MCF 10A (cell line): ENCODE measurements at regions not wholly inside any gene's neighbourhood (a gene's known extent, or its start where the extent isn't known, plus 50 kb on each side); places are given as distances from the start of the nearest gene placed in this dataset.
A peak's percentile ranks its signal among the peaks of the same experiment; 100 is the strongest.

ENCODE experiments used
- BruUV-seq: library from RNA; stranded (reverse); fragments of 400-500 nt; replicated peaks from 2 replicates; lab custom pipeline; 2021; lab: Mats Ljungman, UMichigan
- CTCF ChIA-PET: fragments of 300-600 bp; sonication (Branson Sonifier 250); formaldehyde crosslinking; extraction: SDS; loops from one replicate; lab custom pipeline; 2021; ENCODE audit warnings: antibody characterized with exemption, inconsistent platforms; lab: Yijun Ruan, JAX
- POLR2A ChIA-PET: fragments of 300-600, 350-650 bp; sonication (Branson Sonifier 250); formaldehyde crosslinking; extraction: SDS; loops from one replicate; lab custom pipeline; 2020; ENCODE audit warnings: antibody characterized with exemption, inconsistent platforms; lab: Yijun Ruan, JAX
- DNase-seq: peaks from one replicate; pipeline ENCODE4 v3.0.0-alpha.2; 2018; ENCODE audit not compliant: unreplicated experiment
- H3K27ac Mint-ChIP-seq: one replicate; pipeline ENCODE4 v1.8.0; 2022; ENCODE audit warnings: mild to moderate bottlenecking, low read depth, mixed read lengths; ENCODE audit not compliant: unreplicated experiment
- H3K27me3 Mint-ChIP-seq: one replicate; pipeline ENCODE4 v1.8.0; 2022; ENCODE audit warnings: mixed read lengths; ENCODE audit not compliant: insufficient read depth, unreplicated experiment
- H3K36me3 Mint-ChIP-seq: one replicate; pipeline ENCODE4 v1.8.0; 2022; ENCODE audit warnings: mild to moderate bottlenecking, moderate library complexity, mixed read lengths; ENCODE audit not compliant: insufficient read depth, unreplicated experiment
- H3K4me1 Mint-ChIP-seq: one replicate; pipeline ENCODE4 v1.8.0; 2022; ENCODE audit warnings: mixed read lengths; ENCODE audit not compliant: insufficient read depth, unreplicated experiment
- H3K4me3 Mint-ChIP-seq: one replicate; pipeline ENCODE4 v1.8.0; 2022; ENCODE audit warnings: mild to moderate bottlenecking, moderate library complexity, mixed read lengths; ENCODE audit not compliant: unreplicated experiment
- H3K9me3 Mint-ChIP-seq: one replicate; pipeline ENCODE4 v1.8.0; 2022; ENCODE audit warnings: mixed read lengths; ENCODE audit not compliant: unreplicated experiment
- intact Hi-C: fragments of 100-400 bp; cut with micrococcal nuclease; formaldehyde crosslinking; loops from 2 replicates; pipeline ENCODE4 v1.14.1; 2022
- TF ChIP-seq, protein P1 (sequence below): fragments of 200-600 bp; IDR thresholded peaks from one replicate; pipeline ENCODE4 v1.8.0; 2022; ENCODE audit warnings: antibody characterized with exemption, mild to moderate bottlenecking; ENCODE audit not compliant: unreplicated experiment

DNA sequence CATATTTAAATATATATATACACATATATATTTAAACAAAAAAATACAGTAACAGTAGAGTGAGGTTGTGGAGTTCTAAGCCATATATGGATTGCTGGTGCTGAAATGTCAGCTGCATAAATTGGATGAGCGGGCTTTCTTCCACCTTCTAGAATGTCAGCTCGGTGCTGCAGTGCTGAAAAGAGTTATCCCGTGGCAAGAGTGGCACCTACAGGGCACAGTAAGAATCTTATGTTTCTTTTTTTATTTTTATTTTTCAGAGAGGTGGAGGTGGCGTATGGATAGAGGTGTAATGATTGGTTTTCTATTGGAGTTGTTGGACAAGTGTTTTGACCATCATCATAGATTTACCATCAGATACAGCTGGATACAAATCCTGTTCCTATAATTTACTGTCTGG is 86.2 kb upstream of the DYNC1I1 start:
- H3K9me3 Mint-ChIP-seq, result no peaks in the 10 kb centered on the region
- BruUV-seq, result no TSS peak
- no peak overlapping the region for H3K4me3 Mint-ChIP-seq
- ChIA-PET POLR2A (interaction anchor here (0.6 to 7.3 kb wide), 6 partner anchors 89 to 174 kb away, joined by 3 to 59 read pairs (median 23); partner anchors contain the start of gene PDK4), CTCF (interaction anchor here (0.6 to 8.6 kb wide), 42 partner anchors 8 to 1616 kb away, joined by 3 to 1114 read pairs (median 4); partner anchors contain the start of gene ASB4)
- peaks cover 6% of the 10 kb centered on the region for H3K36me3 Mint-ChIP-seq
- intact Hi-C loops, result loop anchor here (1.0 to 5.0 kb wide), 4 partner anchors 159 to 1389 kb away; no protein-coding TSS in a partner anchor
- peaks cover 14% of the 10 kb centered on the region for H3K4me1 Mint-ChIP-seq
- no peak overlapping the region for H3K27ac Mint-ChIP-seq
- TF ChIP-seq, protein P1, sequence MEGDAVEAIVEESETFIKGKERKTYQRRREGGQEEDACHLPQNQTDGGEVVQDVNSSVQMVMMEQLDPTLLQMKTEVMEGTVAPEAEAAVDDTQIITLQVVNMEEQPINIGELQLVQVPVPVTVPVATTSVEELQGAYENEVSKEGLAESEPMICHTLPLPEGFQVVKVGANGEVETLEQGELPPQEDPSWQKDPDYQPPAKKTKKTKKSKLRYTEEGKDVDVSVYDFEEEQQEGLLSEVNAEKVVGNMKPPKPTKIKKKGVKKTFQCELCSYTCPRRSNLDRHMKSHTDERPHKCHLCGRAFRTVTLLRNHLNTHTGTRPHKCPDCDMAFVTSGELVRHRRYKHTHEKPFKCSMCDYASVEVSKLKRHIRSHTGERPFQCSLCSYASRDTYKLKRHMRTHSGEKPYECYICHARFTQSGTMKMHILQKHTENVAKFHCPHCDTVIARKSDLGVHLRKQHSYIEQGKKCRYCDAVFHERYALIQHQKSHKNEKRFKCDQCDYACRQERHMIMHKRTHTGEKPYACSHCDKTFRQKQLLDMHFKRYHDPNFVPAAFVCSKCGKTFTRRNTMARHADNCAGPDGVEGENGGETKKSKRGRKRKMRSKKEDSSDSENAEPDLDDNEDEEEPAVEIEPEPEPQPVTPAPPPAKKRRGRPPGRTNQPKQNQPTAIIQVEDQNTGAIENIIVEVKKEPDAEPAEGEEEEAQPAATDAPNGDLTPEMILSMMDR, result peak; percentile 61
- H3K27me3 Mint-ChIP-seq, result no peaks in the 10 kb centered on the region
- DNase-seq, result peak; percentile 75

DNA sequence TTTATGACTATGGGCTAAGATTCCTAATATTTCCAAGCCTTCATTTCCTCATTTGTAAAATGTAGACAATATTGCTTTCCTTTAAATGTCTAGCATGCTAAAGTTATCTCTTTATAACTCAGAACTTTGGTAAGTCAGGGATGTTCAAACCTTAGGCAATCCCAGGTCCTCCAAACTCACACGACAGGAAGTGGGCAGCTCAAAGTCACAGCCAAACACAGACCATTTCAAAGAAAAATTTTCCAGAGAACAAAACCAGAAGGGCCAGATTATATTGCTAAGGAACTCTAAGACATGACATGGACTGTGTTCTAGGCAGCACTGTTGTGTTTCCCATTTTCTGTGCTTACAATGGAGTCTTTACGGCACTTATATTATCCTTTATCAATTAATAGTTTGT is 87.8 kb upstream of the DYNC1I1 start:
- H3K27me3 Mint-ChIP-seq, result no peaks in the 10 kb centered on the region
- H3K36me3 Mint-ChIP-seq, result peaks cover 6% of the 10 kb centered on the region
- CTCF ChIA-PET, result interaction anchor here (1.0 to 8.4 kb wide), 7 partner anchors 50 to 168 kb away, joined by 3 to 131 read pairs (median 10); no protein-coding TSS in a partner anchor
- H3K4me3 Mint-ChIP-seq, result no peak overlapping the region
- POLR2A ChIA-PET, result interaction anchor here (1.0 to 2.8 kb wide), 3 partner anchors 75 to 158 kb away, joined by 4 to 17 read pairs (median 4); no protein-coding TSS in a partner anchor
- no peak for DNase-seq
- intact Hi-C loops, result loop anchor here (1.0 kb wide), 1 partner anchor 139 kb away; no protein-coding TSS in a partner anchor
- H3K4me1 Mint-ChIP-seq, result peaks cover 7% of the 10 kb centered on the region
- H3K9me3 Mint-ChIP-seq, result no peaks in the 10 kb centered on the region
- no peak overlapping the region for H3K27ac Mint-ChIP-seq
- TF ChIP-seq, protein P1, result no peak
- BruUV-seq, result no TSS peak

DNA sequence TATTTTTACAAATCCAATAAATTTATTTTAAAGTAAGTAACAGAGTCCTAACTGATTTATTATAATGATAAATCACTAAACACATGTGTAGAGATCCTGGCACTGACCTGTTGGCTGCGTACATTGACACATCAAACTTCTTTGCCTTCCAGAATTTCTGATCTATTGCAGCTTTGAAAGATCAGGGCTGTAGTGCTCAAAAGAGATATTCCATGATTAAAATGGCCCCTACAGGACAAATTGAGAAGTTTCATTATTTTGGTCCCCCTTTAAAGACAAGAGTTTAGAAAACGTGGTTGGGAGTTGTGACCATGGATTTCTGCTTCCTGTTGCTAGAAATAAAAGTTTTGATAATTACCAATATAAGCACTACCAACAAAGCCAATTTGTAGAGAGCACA is 87.7 kb upstream of the PDK4 start:
- Mint-ChIP-seq H3K27me3 (no peaks in the 10 kb centered on the region), H3K9me3 (no peaks in the 10 kb centered on the region), H3K4me1 (peaks cover 4% of the 10 kb centered on the region), H3K4me3 (no peak overlapping the region), H3K27ac (no peak overlapping the region), H3K36me3 (peaks cover 4% of the 10 kb centered on the region)
- TF ChIP-seq, protein P1, result peak; percentile 19
- peak; percentile 60 for DNase-seq
- no TSS peak for BruUV-seq
- POLR2A ChIA-PET, result interaction anchor here (0.5 to 2.8 kb wide), 8 partner anchors 74 to 330 kb away, joined by 3 to 17 read pairs (median 4); no protein-coding TSS in a partner anchor
- CTCF ChIA-PET, result interaction anchor here (0.7 to 8.4 kb wide), 16 partner anchors 9 to 172 kb away, joined by 3 to 131 read pairs (median 6); no protein-coding TSS in a partner anchor
- intact Hi-C loops, result loop anchor here (1.0 kb wide), 1 partner anchor 139 kb away; no protein-coding TSS in a partner anchor

DNA sequence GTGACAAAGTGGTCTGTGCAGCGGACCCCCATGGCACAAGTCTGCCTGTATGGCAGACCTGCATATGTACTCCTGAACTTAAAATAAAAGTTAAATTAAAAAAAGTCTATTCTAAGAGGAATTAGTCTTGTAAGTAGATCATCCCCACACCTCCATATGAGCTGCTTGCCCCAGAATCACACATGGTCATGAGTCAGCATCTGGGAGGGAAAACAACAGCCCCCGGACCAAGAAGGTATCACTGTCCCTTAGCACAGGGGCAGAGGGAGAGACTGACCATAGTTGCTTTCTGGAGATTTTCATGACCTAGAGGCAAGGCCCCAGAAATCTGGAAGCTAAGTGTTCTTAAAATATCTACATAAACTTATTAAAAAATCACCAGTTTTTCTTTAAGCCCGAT is 86.6 kb upstream of the PDK4 start:
- POLR2A ChIA-PET, result interaction anchor here (0.7 to 2.8 kb wide), 6 partner anchors 34 to 188 kb away, joined by 3 to 17 read pairs (median 5); no protein-coding TSS in a partner anchor

More for the DNA sequence above, 86.6 kb upstream of the PDK4 start:
- BruUV-seq, result no TSS peak
- no peaks in the 10 kb centered on the region for H3K9me3 Mint-ChIP-seq
- intact Hi-C loops, result no loop called here
- H3K27me3 Mint-ChIP-seq, result no peaks in the 10 kb centered on the region
- H3K36me3 Mint-ChIP-seq, result no peaks in the 10 kb centered on the region
- H3K4me1 Mint-ChIP-seq, result no peaks in the 10 kb centered on the region
- no peak overlapping the region for H3K4me3 Mint-ChIP-seq
- no peak for DNase-seq
- CTCF ChIA-PET, result interaction anchor here (0.7 to 8.4 kb wide), 16 partner anchors 8 to 211 kb away, joined by 3 to 131 read pairs (median 6); no protein-coding TSS in a partner anchor
- no peak overlapping the region for H3K27ac Mint-ChIP-seq
- TF ChIP-seq, protein P1, result no peak
